ENCODE measurements at regions not wholly inside any gene's neighbourhood (a gene's known extent, or its start where the extent isn't known, plus 50 kb on each side); places are given as distances from the start of the nearest gene placed in this dataset.

DNA sequence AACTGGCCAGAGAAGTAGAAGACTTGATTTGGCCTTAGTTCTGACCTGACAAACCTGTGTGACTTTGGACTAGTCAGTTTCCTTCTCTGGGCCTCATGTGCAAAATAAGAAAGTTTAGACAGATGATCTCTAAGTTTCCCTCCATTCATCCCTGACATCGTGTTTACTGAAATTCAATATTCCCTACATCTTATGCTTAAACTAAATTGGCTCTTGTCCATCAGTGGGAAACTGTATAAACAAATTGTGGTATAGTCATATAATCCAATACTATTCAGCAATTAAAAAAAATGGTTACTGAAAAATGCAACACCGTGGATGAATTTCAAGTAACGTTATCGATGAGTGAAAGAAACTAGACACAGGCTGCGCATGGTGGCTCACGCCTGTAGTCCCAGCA, 64.4 kb upstream of the HRH1 start:
- Mint-ChIP-seq H3K27me3 (peaks cover 12 to 13% of the 10 kb centered on the region in 2 donors), H3K4me3 (no peak overlapping the region), H3K36me3 (no peaks in the 10 kb centered on the region), H3K27ac (no peak overlapping the region), H3K4me1 (peaks cover 4 to 9% of the 10 kb centered on the region in 2 donors), H3K9me3 (no peaks in the 10 kb centered on the region)
- ATAC-seq (replicated peaks) (no peak), DNase-seq (no peak)

DNA sequence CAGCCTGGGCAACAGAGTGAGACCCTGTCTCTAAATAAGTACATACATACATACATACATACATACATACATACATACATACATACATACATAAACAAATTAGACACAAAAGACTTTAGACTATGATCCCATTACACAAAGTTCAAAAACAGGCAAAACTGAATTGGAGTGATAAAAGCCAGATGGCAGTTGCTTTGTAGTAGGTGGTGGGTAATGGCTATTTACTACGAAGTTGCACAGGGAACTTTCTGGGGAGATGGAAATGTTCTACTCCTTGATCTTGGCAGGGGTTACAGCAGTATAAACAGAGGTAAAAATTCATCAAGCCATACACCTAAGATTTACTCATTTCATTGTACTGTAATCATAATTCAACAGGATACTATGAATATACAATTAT, 63.7 kb upstream of the HRH1 start:
- ATAC-seq (replicated peaks) (no peak), DNase-seq (no peak)
- Mint-ChIP-seq H3K36me3 (no peaks in the 10 kb centered on the region), H3K4me1 (peaks cover 4 to 9% of the 10 kb centered on the region in 2 donors), H3K27me3 (peaks cover 12 to 13% of the 10 kb centered on the region in 2 donors), H3K4me3 (no peak overlapping the region), H3K27ac (no peak overlapping the region), H3K9me3 (no peaks in the 10 kb centered on the region)

DNA sequence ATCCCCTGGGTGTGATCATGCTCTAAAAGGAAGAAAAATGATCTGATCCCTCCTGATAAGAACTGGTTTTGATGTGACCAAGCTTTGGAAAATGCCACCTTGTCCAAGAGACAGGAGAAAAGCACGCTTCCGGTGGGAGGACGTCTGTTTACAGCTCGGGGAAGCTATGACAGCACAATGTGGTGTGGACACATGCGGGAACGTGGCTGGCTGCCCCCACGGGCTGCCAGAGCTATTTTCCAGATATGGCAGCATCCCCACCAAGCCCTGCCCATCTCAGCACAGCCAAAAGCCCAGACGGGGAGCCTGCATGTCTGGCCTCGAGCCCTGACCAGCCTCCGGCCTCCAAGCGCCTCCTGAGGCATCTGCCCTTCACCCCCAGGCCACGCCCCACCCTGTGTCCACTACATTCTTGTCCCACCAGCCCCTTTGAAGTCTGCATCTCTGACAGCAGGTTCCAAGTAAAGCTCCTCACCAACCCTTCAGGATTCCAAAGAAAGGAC, 63.2 kb upstream of the HRH1 start:
- no peak overlapping the region for H3K27ac Mint-ChIP-seq

DNA sequence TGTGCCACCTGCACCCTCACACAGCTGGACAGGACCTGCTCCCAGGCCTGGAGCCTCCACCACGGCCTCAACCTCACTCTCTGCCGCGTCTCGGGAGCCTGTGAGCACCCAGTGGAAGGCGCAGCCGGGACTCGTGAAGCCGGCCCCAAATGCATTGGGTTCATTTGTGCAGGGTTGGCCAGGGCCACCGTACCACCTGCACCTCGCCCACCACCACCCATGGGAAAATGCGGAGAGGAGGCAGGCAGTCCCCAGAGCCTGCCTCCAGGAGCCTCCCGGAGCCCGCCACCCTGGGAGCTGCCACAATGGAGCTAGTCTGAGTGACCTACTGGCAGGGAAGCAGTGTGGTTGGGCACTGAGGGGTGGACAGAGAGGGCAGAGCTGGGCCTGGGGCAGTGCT, 62.5 kb upstream of the HRH1 start:
- DNase-seq (no peak), ATAC-seq (replicated peaks) (no peak)
- Mint-ChIP-seq H3K36me3 (no peaks in the 10 kb centered on the region), H3K9me3 (no peaks in the 10 kb centered on the region), H3K27me3 (peaks cover 12 to 17% of the 10 kb centered on the region in 2 donors), H3K27ac (no peak overlapping the region), H3K4me3 (no peak overlapping the region), H3K4me1 (peaks cover 7 to 20% of the 10 kb centered on the region in 2 donors)

More for the DNA sequence above, 63.2 kb upstream of the HRH1 start:
- Mint-ChIP-seq H3K4me3 (no peak overlapping the region), H3K4me1 (peaks cover 4 to 14% of the 10 kb centered on the region in 2 donors), H3K27me3 (peaks cover 10 to 12% of the 10 kb centered on the region in 2 donors), H3K9me3 (no peaks in the 10 kb centered on the region), H3K36me3 (no peaks in the 10 kb centered on the region)
- DNase-seq (no peak), ATAC-seq (replicated peaks) (no peak)

DNA sequence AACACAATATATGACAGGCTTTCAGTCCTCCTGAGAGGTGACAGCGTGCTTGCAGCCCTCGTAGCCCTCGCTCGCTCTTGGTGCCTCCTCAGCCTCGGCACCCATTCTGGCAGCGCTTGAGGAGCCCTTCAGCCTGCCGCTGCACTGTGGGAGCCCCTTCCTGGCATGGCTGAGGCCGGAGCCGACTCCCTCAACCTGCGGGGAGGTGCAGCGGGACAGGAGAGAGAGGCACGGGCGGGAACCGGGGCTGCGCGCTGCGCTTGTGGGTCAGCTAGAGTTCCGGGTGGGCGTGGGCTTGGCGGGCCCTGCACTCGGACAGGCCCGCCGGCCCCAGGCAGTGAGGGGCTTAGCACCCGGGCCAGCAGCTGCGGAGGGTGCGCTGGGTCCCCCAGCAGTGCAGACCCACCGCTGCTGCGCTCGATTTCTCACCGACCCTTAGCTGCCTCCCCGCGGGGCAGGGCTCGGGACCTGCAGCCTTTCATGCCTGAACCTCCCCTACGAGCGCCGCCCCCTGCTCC, 60.4 kb upstream of the HRH1 start:
- DNase-seq (no peak), ATAC-seq (replicated peaks) (no peak)
- peaks cover 4 to 17% of the 10 kb centered on the region in 2 donors for H3K4me1 Mint-ChIP-seq
- H3K27me3 Mint-ChIP-seq = peaks cover 13 to 22% of the 10 kb centered on the region in 2 donors
- H3K4me3 Mint-ChIP-seq = no peak overlapping the region
- H3K9me3 Mint-ChIP-seq = no peaks in the 10 kb centered on the region
- H3K36me3 Mint-ChIP-seq = no peaks in the 10 kb centered on the region
- no peak overlapping the region for H3K27ac Mint-ChIP-seq

DNA sequence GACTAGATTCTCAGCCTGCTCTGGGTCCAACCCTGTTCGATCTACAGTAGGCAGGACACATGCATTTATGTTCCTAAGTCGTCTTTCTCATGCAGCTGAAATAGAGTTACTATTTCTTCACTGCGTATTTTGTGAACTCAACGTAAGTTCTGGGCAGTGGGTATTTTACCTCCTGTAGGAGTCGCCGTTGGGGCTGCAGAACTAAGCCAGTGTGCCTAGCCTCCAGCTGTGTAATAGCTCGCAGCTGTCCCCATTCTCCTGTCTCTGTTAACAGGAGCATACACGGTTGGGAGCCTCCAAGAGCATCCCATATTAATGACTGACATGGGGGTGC, 58.4 kb upstream of the HRH1 start:
- DNase-seq (no peak), ATAC-seq (replicated peaks) (no peak)
- peaks cover 13 to 22% of the 10 kb centered on the region in 2 donors for H3K27me3 Mint-ChIP-seq
- no peak overlapping the region for H3K27ac Mint-ChIP-seq
- H3K36me3 Mint-ChIP-seq = no peaks in the 10 kb centered on the region
- peaks cover 3 to 14% of the 10 kb centered on the region in 2 donors for H3K4me1 Mint-ChIP-seq
- no peaks in the 10 kb centered on the region for H3K9me3 Mint-ChIP-seq
- H3K4me3 Mint-ChIP-seq = no peak overlapping the region

DNA sequence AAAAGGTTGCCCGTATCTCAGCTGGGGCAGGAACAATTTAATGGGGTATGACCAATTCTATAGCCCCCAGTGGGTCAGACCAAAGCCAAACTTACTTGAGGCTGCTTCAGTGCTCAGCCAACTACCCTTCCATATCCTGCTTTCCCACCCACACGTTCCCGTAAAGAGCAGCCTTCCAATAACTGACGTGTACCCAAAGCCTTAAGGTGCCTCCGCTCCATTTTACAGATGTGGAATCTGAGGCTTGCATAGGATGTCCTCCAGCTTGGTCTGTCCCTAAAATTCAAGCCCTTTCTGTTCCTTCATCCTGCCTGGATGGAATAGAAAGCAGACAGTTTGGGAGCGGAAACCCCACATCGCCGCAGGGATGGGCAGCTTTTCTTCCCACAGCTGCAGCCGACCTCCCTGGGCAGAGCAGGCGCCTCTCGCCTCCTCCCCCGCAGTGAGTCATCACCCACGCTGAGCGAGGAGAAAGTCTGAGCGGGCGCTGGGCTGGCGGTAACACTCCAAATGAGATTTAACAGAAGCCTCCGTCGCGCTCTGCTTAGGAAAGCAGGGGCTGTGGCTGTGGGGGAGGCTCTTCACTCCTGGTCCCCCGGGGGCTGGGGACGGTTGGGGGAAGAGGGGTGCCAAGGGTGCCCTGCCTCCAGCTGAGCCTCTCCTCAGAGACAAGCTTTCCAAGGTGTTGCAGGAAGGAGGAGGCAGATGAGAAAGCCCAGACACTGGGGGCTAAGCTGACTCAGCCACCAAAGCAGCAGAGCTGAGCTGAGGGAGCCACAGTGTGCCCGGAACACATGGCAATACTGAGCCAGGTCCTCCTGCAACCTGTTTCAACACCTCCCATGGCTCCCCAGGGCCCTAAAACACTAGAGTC, 57.8 kb upstream of the HRH1 start:
- Mint-ChIP-seq H3K27ac (no peak overlapping the region), H3K4me1 (peaks cover 3 to 14% of the 10 kb centered on the region in 2 donors), H3K36me3 (no peaks in the 10 kb centered on the region), H3K9me3 (peaks cover 0 to under 1% of the 10 kb centered on the region in 2 donors), H3K27me3 (peaks cover 15 to 22% of the 10 kb centered on the region in 2 donors), H3K4me3 (peak overlapping the region; percentile 58 to 63)
- DNase-seq = peak; percentile 18
- peak; percentile 84 to 91 for ATAC-seq (replicated peaks)

DNA sequence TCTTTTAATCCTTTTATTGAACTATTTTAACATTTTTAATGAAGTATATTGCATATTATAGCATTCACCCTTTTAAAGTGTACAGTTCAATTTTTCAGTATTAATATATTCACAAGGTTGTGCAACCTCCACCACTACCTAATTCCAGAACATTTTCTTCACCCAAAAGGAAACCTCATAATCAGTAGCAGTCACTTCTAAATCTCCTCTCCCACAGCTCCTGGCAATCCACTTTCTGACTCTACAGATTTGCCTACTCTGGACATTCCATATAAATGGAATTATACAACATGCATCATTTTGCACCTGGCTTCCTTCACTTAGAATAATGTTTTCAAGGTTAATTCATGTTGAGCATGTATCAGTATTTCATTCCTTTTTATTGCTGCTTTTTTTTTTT, 55.0 kb upstream of the HRH1 start:
- ATAC-seq (replicated peaks) (no peak), DNase-seq (no peak)
- peaks cover 9 to 10% of the 10 kb centered on the region in 2 donors for H3K9me3 Mint-ChIP-seq
- H3K36me3 Mint-ChIP-seq = peaks cover 4% of the 10 kb centered on the region in 2 donors
- H3K27me3 Mint-ChIP-seq = peaks cover 24 to 25% of the 10 kb centered on the region in 2 donors
- peaks cover 3 to 14% of the 10 kb centered on the region in 2 donors for H3K4me1 Mint-ChIP-seq
- H3K4me3 Mint-ChIP-seq = no peak overlapping the region
- no peak overlapping the region for H3K27ac Mint-ChIP-seq
